HG03039 (cell line): ENCODE measurements at regions not wholly inside any gene's neighbourhood (a gene's known extent, or its start where the extent isn't known, plus 50 kb on each side); places are given as distances from the start of the nearest gene placed in this dataset.
"Not testable (repeated sequence)": the region's sequence is repeated elsewhere in the genome, so short reads cannot be mapped to it uniquely, and the experiment has no call there.

Experiments
- ATAC-seq: cut with Tn5 transposase; IDR thresholded peaks from one replicate; pipeline ENCODE4 v1.9.1; 2021; ENCODE audit warnings: mild to moderate bottlenecking, moderate library complexity; ENCODE audit not compliant: unreplicated experiment

DNA sequence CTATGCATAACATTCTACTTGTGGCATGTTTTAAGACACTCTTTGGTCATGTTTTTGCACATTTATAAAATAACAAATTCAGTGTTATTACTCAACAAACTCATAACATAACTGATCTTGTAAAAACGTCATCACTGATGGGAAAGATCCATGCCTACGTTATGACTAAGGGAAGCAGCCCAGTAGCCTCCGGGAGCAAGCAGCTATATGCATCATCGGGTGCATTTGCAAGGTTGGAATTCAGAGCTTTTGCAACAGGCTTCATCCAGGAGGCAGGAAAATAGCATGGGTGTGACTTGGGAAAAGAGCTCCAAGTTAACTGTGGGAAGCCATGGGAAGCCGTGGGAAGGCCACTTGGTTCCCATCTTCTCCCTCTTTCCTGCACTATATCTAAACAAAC lies 271.6 kb upstream of the SGK1 start:
- no peak for ATAC-seq

DNA sequence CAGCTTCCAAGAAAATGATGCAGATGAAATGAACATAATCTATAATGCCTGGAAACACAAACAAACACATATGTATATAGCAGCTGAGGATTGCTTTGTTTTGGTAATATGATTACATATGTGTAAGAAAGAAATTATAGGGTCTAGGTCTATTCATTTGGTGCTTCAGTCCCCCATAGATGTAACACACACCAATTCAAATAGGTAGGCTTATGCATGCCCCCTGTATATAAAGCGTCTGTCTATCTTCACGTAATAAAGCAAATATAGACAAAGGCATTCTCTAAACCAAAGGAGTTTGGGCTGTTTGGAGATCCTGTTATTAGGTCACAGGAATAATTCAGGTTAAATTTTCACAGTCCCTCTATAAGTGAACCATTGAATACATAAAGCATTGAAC lies 270.4 kb upstream of the SGK1 start:
- ATAC-seq, result no peak

DNA sequence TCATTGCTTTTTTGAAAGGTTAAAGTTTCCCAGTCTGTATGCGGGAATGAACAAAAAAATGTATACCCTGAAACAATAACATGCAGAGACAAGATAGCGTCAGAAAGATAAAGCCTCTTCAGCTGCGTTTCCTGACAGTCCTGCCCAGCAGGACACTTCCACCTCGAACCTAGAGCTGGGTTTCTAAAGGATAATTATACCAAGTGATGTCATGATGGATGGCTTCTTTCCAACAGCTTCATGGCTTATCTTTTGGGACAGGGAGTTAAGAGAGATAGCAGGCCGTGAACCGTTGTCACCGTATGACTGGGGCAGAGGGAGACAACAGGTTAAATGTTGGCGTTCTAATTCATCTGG lies 267.6 kb upstream of the SGK1 start:
- ATAC-seq, result no peak

DNA sequence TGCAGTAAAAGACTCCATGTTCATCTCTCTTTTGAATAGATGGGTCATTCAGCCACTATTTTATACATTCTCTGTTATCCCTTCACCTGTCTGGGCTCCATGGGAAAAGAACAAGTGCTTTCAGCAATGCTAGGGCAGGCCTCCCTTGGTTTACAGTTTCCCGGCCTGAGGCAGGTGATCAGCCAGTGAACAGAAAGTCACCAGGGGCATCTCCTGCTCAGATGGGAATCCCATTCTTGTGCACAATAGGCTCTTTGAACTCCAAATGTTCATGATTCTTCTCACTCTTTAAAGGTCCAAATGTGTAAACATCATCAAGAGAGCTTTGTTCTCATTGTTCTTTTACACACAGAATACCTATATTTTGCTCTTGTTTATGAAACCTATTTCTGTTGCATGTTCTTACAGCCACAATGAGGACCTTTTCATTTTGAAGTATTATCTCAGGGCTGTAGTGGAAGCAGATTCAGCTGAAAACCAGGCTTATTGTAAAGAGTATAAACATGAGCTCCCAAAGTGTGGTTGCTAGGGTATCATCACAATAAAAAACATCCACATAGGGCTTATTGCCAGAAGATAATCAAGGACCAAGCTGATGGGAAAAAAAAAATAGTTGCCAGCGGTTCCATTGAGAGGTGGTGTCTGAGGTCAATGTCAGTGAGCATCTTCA lies 267.1 kb upstream of the SGK1 start:
- no peak for ATAC-seq

DNA sequence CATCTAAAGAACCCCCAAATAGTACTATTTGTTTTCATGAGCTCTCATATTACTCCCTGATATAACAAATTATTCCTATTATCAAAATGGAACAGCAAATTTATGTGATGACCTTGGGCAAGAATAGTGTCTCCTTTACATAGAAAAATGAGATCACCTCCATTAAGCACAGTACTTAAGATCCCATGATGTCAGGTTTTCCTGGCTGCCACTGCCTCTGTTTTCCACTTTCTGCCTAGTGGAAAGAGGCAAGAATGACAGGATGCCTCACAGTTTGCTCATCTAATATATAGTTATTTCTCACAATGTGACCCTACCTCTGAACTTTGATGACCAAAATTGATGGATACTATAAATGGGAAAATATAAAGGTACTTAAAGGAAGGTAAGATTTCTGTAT lies 260.1 kb upstream of the SGK1 start:
- ATAC-seq, result no peak

DNA sequence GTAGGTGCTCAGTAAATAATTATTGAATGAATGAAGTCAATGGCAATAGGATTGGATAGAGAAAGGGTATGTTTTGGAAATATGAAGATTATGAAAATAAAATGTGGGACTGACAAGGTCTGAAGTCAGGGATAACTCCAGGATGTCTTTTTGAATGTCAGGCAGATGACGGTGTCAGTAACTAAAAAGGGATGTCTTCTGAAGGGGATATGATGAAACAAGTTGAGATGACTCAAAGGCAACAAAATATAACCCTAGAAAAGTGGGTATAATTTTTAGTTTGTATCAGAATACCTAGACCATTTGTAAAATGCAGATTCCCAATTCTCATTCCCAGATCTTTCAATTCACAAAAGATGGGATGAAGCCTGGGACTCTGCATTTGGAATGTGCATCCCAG lies 257.3 kb upstream of the SGK1 start:
- no peak for ATAC-seq

DNA sequence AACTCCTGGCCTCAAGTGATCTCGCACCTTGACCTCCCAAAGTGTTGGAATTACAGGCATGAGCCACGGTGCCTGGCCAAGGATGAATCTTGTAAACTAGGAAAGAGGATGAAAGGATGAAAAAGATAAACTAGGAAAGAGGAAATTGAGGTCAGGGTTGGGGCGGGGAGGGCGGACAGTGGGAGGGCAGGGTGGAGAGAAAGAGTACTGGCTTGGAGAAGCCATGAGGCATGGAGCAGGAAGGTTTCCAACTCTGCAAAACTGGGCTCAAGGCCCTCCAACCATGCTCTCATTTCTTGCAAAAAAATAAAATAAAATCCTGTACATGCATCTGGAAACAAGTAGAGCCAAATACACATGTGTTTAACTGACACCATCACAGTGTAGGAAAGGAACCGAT lies 256.6 kb upstream of the SGK1 start:
- ATAC-seq, result no peak

DNA sequence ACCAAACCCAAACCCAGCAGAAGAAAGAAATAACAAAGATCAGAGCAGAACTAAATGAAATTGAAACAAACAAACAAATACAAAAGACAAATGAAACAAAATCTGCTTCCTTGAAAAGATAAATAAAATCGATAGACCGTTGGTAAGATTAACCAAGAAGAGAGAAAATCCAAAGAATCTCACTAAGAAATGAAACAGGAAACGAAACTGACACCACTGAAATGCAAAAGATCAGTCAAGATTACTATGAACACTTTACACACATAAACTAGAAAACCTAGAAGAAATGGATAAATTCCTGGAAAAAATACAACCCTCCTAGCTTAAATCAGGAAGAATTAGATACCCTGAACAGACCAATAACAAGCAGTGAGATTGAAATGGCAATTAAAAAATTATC lies 252.1 kb upstream of the SGK1 start:
- ATAC-seq, result not testable (repeated sequence)

DNA sequence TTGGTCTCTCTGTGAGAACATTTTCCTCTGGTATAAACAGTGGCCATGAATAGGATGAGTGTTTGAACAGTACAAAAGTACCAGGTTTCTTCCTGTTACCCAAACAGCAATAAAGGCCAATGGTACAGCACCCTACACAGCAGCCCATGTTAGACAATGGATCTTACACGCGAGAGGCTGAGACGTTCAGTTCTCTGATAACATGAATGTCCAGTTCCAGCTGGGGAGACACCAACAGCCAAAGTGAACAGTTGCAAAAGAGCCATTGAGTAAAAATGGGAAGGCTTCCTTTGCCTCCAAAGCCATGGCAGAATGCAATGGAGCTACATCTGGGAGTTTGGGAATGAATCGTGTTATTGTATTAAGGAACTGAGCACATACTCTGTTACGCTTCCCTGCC lies 246.8 kb upstream of the SGK1 start:
- ATAC-seq, result no peak

DNA sequence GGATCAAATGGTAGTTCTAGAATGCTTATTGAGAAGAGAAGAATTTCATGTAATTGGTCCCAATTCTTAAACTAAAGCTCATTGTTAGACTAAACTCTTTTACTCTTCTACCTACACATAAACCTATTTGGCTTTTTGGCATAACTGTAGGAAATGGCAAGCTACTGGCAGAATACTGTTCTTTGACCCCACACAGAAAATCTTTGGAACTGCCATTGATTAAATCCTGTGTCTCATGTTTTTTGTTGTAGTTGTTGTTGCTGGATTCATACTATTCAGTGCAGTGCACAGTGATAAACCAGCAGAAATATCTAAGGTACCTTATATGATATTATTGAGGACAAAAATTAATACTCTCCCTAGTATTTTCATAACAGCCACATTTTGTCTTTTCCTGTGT lies 242.1 kb upstream of the SGK1 start:
- ATAC-seq, result no peak

DNA sequence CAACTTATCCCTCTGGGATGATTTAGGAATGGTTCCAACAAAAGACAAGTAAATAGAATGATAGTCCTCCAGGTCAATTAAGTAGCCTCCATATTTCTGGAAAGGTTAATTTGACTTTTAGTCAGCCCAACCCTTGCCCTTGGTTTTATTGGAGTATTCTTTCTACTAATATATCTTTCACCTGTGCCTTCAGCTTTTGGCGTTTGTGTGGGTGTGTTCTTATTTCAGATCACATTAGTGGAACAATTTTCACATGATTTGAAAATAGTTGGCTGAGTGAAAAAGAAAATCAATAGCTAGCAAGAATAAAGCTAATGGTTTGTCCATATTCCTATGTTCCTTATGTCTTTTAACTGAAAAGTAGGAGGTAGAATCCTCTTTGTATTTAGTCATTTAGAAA lies 239.6 kb upstream of the SGK1 start:
- no peak for ATAC-seq

DNA sequence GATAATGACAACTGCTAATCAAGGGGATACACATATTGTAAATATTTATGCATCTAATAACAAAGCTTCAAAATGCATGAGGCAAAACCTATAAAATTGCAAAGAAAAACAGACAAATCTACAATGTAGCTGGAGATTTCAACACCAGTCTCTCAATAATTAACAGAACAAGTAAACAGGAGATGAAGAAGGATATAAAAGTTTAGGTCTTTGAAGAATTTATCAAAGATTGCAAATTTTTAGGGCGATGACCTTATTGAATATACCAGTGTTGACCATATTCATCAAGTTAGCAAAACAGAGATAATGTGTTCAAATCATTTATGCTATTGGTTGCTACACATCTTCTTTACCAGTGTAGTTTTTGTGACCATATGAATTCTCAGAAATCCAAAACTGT lies 237.8 kb upstream of the SGK1 start:
- ATAC-seq, result no peak

DNA sequence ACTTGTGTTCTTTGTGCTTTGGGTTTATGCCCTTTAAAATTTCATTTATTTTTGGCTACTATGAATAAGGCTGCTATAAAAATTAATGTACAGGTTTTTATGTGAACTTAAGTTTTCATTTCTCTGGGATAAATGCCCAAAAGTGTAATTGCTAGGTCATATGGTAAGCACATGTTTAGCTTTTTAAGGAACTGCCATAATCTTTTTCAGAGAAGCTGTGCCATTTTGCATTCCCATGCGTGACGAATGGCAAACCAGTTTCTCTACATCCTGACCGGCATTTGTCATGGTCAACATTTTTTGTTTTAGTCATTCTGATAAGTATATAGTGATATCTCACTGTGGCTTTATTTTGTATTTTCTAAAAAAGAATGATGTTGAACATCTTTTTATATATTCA lies 236.0 kb upstream of the SGK1 start:
- no peak for ATAC-seq

DNA sequence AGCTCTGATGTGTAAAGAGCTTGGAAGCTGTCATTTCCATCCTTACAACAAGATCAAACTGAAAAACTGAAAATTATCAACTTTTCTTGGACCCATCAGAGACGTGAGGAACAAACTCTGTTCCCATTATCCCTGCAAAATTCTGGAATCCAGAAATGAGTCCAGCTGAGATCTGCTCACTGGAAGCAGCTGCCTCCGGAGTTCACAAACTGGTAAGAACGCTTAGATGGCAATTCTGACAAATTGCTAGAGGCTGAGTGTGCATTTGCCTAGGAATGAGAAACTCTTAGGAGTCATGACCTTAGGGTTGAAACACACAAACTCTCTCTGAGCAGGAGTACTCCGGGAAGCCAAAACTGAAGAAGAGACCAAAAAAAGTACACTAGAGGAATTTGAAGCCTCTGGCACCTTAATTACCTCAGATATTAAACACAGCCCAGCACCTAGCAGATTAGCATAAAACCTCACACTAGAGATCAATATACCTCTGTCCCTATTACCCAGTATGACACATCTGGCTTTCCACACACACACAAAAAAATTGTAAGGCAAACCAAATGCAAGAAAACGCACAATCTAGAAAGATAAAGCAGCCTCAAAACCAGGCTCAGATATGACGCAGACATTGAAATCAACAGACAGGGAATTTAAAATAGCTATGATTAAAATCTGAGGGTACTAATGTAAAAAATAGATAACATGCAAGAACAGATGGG lies 233.5 kb upstream of the SGK1 start:
- ATAC-seq, result no peak

DNA sequence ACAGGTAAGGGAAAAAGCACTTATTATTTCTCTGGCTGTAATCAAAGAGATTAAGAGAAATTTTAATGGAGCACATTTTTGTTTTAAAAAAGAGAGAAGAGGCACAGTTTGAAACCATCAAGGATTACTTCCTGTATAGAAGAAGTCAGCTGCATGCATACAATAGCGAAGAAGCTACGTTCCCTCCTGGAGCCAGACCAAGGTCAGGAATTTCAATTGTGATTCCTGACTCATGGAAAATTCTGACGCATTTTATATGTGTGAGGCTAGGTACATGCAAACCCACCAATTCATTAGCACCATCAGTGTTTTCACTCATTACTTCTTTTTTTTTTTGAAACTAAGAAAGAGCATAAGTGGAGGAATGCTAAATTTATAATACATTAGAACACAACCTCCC lies 232.7 kb upstream of the SGK1 start:
- no peak for ATAC-seq

DNA sequence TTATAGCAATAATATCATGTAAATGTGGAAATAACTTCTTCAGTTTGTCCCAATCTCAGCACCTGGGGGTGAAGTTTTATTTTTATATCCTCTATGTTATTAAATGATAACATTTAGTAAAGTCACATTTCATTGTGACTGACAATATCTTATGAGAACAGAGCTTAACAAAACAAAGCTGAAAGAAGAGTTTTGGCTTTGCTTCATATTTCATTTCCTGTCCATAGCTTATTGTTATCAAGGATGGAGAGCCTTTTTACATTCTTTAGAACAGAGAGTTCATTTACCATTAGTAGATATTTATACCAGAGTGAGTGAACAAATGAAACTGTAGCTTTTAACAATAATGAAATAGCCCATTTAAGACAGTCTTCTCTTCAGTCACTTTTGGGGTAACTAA lies 231.9 kb upstream of the SGK1 start:
- no peak for ATAC-seq

DNA sequence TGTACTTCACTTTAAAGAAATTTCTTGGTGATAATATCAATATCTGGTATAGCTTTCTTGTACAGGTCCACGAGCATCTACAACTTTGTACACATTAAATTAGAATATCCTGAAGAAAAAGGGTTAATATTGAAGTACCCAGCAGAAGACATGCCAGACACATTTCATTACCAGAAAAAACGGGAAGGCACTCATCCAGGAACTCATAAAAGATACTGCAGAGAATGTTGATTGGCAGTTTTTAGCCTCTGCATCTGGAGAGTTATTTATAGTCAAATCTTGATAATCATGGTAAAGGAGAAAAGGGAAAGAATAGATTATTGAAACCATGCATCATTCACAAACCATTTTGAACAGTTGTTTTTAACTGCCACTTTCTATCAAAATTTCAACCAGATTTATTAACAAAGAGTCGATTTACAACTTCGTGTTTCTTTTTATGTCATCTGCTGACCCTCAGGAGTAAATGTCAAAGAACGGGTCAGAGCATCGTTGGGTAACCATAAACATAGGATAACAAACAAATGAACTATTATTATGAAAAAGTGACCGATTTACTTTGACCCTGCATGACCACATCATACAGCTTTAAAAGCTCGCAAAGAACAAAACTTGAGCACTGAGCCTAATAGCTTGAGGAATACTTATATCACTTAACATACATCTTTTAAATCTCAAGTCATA lies 229.2 kb upstream of the SGK1 start:
- no peak for ATAC-seq

DNA sequence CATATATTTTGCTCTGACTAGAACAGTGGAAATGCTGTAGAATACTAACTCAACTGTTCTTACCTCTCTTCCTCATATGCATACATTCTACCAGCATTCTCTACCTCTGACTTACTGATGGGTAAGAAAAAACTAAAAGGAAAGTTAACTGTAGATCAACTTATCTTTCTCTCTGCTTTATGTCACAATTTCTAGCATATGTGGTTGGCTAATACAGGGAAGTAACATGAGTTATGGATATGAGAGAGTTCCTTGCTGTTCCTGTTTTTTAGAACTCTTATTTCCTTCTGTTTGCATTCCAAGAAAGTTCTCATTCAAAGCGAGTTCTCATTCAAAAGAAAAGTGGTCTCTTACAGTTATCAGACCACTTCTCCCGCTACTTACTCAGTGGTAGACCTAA lies 226.8 kb upstream of the SGK1 start:
- no peak for ATAC-seq

DNA sequence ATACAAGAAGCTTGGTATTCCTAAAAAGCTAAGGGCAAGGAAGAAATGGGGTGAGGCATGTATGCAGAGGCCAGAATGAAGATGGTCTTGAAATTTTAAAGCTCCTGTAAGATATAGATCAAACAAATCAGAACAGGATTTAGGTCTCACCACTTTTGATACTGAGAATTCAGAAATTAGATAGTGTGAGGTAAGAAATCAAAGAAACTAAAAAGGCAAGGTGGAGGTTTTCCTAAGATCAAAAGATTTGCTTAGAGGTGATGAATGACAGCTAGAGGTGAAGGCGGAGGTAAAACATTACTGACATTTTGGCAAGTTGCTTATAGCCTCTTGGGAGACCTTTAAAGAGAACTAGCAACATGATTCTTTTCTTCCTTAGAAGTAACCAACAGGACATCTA lies 225.2 kb upstream of the SGK1 start:
- ATAC-seq, result no peak

DNA sequence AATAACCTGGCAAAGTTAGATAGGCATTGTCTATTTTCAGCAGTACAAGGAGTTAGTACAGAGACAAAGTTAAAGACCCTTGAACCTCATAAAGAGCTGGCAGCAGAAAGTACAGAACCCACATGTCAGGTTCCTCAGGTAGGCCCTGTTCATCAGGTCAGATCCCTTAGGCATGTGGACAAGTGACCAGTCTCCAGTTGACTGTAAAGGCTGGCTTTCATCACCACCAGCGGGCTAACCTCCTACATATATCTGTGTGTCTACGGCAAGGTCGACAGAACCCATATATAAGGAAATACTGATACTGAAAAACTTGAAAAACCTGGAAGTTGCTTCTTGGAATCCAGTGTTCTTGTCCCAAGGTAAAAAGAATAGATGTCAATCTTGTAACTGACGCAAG lies 223.1 kb upstream of the SGK1 start:
- no peak for ATAC-seq

DNA sequence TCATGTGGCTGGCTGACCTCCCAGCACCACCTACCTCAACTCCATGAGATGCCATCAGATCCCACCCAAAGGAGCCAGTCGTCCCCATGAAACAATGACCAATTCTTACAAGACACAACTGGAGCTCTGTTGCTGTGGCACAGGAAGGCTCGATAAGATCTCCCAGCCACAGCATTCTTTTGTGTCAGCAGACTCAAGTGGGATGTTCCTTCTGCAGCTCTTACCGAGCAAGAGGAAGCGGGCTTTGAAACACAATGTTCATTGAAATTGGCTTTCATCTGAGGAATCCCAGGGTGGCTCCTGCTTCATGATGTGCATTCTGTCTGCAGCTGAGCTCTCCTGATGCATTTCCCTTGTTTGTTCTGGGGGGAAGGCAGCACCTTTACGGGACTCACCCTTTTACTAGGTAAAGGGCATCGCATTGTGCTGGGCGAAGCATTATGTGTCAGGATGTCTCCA lies 222.0 kb upstream of the SGK1 start:
- no peak for ATAC-seq

DNA sequence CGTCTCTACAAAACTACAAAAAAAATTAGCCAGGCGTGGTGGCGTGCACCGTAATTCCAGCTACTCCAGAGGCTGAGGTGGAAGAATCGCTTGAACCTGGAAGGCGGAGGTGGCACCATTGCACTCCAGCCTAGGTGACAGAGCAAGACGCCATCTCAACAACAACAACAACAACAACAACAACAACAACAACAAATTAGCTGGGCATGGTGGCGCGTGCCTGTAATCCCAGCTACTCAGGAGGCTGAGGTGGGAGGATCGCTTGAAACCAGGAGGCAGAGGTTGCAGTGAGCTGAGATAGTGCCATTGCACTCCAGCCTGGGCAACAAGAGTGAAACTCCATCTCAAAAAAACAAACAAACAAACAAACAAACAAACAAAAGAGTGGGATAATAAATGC lies 219.9 kb upstream of the SGK1 start:
- not testable (repeated sequence) for ATAC-seq
